Stimulated activated CD4-positive, alpha-beta T cell treated with anti-CD3 and anti-CD28 coated beads, Interleukin-15, amount 100 ng/mL, for 24 hours (primary cell): ENCODE measurements at regions not wholly inside any gene's neighbourhood (a gene's known extent, or its start where the extent isn't known, plus 50 kb on each side); places are given as distances from the start of the nearest gene placed in this dataset.
"Not testable (repeated sequence)": the region's sequence is repeated elsewhere in the genome, so short reads cannot be mapped to it uniquely, and the experiment has no call there.

Source experiments
- DNase-seq: peaks from one replicate; pipeline ENCODE4 v3.0.0-alpha.2; 2020

DNA sequence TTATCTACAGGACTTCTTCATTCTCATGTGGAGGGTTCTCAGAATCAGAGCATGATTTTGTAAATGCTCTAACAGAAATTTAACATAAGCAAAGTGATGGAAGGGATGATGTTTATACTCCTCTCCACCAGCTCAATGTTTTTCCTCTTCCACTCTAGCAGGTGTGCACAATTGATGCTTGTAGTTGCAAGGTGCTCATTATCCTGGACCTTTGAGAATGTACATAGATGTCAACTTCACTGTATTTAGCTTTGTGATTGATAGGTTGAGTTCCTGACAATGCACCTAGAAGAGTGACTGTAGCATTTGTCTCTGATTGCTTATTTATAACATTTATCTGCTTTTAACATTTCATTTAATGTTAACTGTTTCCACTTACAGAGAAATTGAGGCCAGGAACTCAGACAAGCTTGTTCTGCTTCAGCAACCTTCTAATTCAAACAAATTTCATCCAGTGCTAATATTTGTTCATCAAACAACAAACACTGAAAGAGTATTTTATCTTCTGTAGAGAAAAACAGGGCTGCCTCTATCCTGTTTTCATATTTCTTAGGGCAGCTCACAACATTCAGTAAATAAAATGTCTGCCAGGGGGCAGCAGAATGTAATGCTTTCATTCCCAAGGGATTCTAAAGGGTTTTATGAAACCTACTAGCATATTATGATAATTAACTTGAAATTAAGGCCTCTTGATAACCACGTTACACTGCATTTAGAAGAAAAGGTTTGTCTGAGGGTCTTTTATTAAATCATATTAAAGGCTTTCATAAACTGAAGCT is 127.9 kb upstream of the NOL4 start:
- no peak for DNase-seq

GRCh38 chr18:34354351-34354750 is 129.6 kb upstream of the NOL4 start:
- no peak for DNase-seq

GRCh38 chr18:34357944-34358580 is 133.3 kb upstream of the NOL4 start:
- no peak for DNase-seq

GRCh38 chr18:34358923-34359322 is 134.2 kb upstream of the NOL4 start:
- DNase-seq = no peak

GRCh38 chr18:34364699-34365098 is 140.0 kb upstream of the NOL4 start:
- DNase-seq = no peak

DNA sequence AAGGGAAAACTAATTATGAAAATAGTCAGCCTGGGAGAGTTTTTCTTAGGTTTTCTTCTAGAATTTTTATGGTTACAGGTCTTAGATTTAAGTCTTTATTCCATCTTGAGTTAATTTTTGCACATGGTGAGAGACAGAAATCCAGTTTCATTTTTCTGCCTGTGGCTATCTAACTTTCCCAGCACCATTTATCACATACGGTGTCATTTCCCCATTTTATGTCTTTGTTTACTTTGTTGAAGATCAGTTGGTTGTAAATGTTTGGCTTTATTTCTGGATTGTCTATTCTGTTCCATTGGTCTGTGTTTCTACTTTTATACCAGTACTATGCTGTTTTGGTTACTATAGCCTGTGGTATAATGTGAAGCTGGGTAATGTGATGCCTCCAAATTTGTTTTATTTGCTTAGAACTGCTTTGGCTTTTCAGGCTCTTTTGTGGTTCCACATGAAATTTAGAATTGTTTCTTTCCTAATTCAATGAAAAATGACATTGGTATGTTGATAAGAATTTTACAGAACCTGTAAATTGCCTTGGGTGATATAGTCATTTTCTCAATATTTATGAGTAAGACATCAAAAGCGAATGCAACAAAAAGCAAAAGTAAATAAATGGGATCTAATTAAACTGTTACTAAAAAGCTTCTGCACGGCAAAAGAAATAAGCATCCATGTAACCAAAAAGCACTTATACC is 146.1 kb upstream of the NOL4 start:
- DNase-seq = no peak

DNA sequence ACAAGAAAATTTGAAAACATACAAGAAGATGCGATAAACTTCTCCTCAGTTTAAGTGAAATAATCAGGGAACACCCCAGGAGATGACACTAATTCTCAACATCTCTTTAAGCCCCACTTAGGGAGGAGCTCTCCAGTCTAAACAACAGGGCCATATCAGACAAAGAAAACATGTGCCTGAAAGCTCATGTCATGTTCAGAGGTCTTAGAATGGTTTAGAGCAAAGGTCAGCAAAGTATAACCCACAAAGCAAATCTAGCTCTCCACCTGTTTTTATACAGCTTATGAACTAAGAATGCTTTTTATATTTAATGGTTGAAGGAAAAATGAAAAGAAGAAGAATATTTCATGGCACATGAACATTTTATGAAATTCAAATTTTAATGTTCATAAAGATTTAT is 155.6 kb upstream of the NOL4 start:
- no peak for DNase-seq

- DNase-seq = no peak
Observed at GRCh38 chr18:34385311-34385710, 160.6 kb upstream of the NOL4 start.

DNA sequence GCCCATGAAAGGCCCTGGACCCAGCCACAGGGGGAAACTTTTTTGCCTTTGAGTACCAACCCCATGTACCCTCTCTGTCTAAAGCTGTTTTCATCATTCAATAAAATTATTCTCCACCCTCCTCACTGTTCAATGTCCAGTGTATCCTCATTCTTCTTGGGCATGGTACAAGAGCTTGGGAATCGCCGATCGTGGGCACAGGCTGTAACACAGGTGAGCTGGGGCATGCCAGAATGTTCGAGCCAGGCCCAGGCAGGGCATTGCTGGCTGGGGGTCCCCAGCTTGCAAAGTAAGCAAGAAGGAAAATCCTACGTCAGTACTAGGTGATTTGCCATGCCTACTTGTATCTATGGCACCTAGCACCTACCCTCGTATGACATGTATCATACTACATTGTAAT is 162.1 kb upstream of the NOL4 start:
- no peak for DNase-seq

GRCh38 chr18:34397286-34397896 is 172.7 kb upstream of the NOL4 start:
- DNase-seq = no peak

DNA sequence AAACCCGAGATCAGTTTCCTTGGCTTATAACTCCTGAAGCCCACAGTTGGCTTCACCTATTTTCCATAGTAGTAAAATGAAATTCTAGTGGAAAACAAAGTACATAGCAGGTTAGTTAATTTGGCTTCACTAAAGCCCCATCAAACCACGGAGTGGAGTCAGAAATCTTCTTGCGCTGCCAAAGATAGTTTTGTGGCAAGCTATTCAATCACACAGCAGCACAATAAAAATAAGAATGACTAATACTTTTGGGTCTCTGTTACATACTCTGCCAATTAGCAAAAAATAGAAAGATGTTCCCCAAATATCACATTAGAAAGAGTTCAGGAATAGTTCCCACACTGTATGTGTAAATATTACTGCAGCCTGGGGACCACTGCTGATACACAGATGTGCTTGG is 175.2 kb upstream of the NOL4 start:
- DNase-seq = no peak

DNA sequence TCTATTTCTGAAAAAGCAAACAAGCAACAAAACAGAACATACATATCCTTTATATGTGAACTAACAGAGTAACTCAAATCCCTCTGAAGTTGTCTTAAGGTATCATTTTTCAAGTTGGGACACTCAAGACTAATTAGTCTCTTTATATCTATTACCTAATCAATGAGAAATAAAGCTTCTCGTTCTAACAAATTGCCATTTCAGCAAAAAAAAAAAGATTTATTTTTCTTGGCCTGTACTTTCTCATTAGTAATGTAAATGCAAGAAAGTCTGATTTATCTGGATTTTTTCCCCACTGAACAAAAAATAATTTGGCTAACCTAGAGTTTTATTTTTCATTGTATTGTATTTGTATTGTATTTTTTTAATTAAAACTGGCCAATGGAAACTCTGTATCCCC is 176.1 kb upstream of the NOL4 start:
- no peak for DNase-seq

GRCh38 chr18:34401775-34402174 is 177.1 kb upstream of the NOL4 start:
- DNase-seq = no peak

GRCh38 chr18:34407471-34407870 is 182.8 kb upstream of the NOL4 start:
- DNase-seq = not testable (repeated sequence)

- DNase-seq = no peak
Observed at GRCh38 chr18:34411952-34412351, 187.2 kb upstream of the NOL4 start.

GRCh38 chr18:34431042-34431441 is 206.3 kb upstream of the NOL4 start:
- no peak for DNase-seq

DNA sequence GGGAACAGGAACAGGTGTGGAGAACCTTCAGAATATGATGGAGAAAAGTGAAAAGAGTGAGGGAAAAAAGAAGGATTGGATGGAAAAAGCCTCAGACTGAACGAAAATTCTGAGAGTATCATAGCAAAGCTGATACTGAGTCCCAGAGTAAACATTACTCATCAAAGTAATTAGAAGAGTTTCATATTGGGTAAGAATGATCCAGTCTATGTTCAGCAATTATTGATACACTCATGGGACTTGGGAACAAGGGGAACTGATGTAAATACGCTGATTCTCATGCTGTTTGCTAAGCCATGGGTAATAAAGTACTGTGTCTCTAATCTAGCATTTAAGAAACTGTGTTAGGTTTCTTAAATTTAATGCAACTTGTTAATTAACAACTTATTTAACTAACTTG is 219.9 kb upstream of the NOL4 start:
- DNase-seq = no peak

GRCh38 chr18:34448662-34449061 is 223.9 kb upstream of the NOL4 start:
- DNase-seq = no peak

DNA sequence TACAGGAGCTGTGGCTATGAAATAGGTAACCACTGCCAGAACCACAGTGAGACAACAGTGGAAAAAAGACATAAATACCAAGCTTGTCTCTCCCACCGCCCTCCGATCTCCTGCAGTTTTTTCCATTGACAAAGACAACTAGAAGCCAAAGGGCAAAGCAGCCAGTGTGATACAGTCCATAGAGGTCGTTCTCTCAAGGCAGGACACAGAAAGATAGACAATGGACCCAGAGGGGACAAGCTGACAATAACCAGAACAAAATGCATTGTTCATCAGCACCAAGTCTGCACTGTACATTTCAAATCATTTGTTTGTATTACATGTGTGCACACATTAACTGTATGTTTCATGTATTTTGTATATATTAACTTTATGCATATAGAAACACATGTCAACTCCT is 233.0 kb upstream of the NOL4 start:
- no peak for DNase-seq

- no peak for DNase-seq
Observed at GRCh38 chr18:34458410-34458977, 233.8 kb upstream of the NOL4 start.

DNA sequence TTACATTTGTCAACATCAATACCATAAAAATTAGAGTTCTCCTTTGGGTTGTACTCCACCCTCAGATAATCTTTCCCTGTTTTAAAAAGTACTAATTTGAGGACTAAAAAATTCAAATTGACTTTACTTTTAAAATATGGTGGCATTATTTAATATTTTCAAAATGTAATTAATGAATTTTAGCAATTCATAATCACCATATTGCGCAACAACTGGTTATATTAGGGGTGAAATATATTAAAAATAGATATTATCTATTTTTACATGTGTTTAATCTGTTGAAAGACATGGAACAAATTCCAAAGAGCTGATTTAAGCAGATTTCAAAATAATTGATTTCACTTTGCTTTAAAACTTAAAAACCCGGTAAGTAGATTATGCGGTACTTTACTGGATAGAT is 236.6 kb upstream of the NOL4 start:
- no peak for DNase-seq

- no peak for DNase-seq
Observed at GRCh38 chr18:34467058-34467457, 242.3 kb upstream of the NOL4 start.

DNA sequence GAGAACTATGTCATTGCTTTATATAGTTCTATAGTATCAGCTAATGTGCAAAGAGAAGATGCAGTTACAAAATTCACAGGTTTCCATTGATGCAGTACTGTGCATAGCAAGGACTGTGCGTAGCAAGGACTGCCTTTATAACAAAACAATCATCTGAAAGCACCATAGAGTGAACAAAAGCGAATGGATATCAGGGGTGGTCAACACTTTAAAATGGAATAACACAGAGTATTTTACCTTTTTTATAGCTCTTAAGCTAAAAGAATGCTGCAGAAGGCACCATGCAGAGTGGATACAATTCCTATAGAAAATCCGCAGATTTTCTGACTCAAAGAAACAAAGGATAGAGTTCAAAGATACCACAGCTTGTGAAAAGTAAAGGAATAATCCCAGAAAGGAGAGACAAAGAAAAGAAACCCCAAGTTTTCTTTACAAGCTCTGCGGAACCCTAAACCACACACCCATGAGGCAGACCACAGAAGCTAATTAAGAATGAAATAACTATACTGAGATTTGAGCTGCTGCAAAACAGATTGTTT is 229.9 kb upstream of the DTNA start:
- DNase-seq = no peak
